Ovary (tissue), 3 donors: ENCODE measurements at regions not wholly inside any gene's neighbourhood (a gene's known extent, or its start where the extent isn't known, plus 50 kb on each side); places are given as distances from the start of the nearest gene placed in this dataset.

Source experiments
- CTCF ChIP-seq, 3 donors: fragments of 450-650 bp in 2 of 3; fragments of 200-600 bp in 1 of 3; IDR thresholded peaks; one replicate each; pipeline versions ENCODE4 v1.5.1 to v1.8.0; 2016 to 2022; ENCODE audit warnings: antibody characterized with exemption in 3 of 3, mild to moderate bottlenecking in 1 of 3
- EP300 ChIP-seq: sonication (generic); formaldehyde crosslinking; IDR thresholded peaks from one replicate; pipeline ENCODE4 v1.6.1; 2017; ENCODE audit warnings: antibody characterized with exemption
- POLR2A ChIP-seq: fragments of 450-650 bp; IDR thresholded peaks from one replicate; pipeline ENCODE4 v1.6.1; 2017; ENCODE audit warnings: antibody characterized with exemption, mild to moderate bottlenecking, moderate library complexity
- donor health status: DM: no; HTN: no; CAD: no.

- no peak for TF ChIP-seq POLR2A
- TF ChIP-seq CTCF (IDR thresholded peaks at IDR 0.05): no peak
- no peak for TF ChIP-seq EP300
Measured at GRCh38 chr7:125382401-125382800, 452.8 kb upstream of the POT1 start.
